ENCODE measurements at regions not wholly inside any gene's neighbourhood (a gene's known extent, or its start where the extent isn't known, plus 50 kb on each side); places are given as distances from the start of the nearest gene placed in this dataset.

- TF ChIP-seq CTCF (IDR thresholded peaks at IDR 0.05) (peak in 3 of 7 experiments; percentile 19 to 26 (median 22)), POLR2A (IDR thresholded peaks at IDR 0.05) (no peak)
Observed at GRCh38 chr13:71303144-71303543, 563.9 kb downstream of the DACH1 start.
